NCI-H748 treated with DMSO at 0.1 percent for 48 hours (cell line): ENCODE measurements at regions not wholly inside any gene's neighbourhood (a gene's known extent, or its start where the extent isn't known, plus 50 kb on each side); places are given as distances from the start of the nearest gene placed in this dataset.
A peak's percentile ranks its signal among the peaks of the same experiment; 100 is the strongest.

Experiments used
- DNase-seq: peaks from one replicate; lab custom pipeline; 2025; lab: John Stamatoyannopoulos, UW

- no peak for DNase-seq
Measured at GRCh38 chr4:23245203-23245832, 552.6 kb downstream of the GBA3 start.

GRCh38 chr4:23242962-23243361 is 550.2 kb downstream of the GBA3 start:
- DNase-seq: no peak

GRCh38 chr4:23241408-23241807 is 548.7 kb downstream of the GBA3 start:
- no peak for DNase-seq

- no peak for DNase-seq
Measured at GRCh38 chr4:23238848-23239247, 546.1 kb downstream of the GBA3 start.

GRCh38 chr4:23237771-23238170 is 545.0 kb downstream of the GBA3 start:
- DNase-seq: no peak

GRCh38 chr4:23235628-23236390 is 543.1 kb downstream of the GBA3 start:
- DNase-seq: no peak

- DNase-seq: no peak
Measured at GRCh38 chr4:23234716-23235115, 542.0 kb downstream of the GBA3 start.

- DNase-seq: no peak
Measured at GRCh38 chr4:23234018-23234417, 541.3 kb downstream of the GBA3 start.

GRCh38 chr4:23233596-23233995 is 540.9 kb downstream of the GBA3 start:
- DNase-seq: no peak

GRCh38 chr4:23232987-23233386 is 540.2 kb downstream of the GBA3 start:
- DNase-seq: no peak

GRCh38 chr4:23225564-23225963 is 532.8 kb downstream of the GBA3 start:
- no peak for DNase-seq

- DNase-seq: no peak
Measured at GRCh38 chr4:23224684-23225420, 532.1 kb downstream of the GBA3 start.

- no peak for DNase-seq
Measured at GRCh38 chr4:23220911-23221310, 528.2 kb downstream of the GBA3 start.

- DNase-seq: no peak
Measured at GRCh38 chr4:23219779-23220408, 527.2 kb downstream of the GBA3 start.

- DNase-seq: no peak
Measured at GRCh38 chr4:23213198-23213597, 520.5 kb downstream of the GBA3 start.

GRCh38 chr4:23212558-23212957 is 519.8 kb downstream of the GBA3 start:
- no peak for DNase-seq

GRCh38 chr4:23207059-23207458 is 514.3 kb downstream of the GBA3 start:
- DNase-seq: no peak

GRCh38 chr4:23202712-23203247 is 510.0 kb downstream of the GBA3 start:
- DNase-seq: no peak

GRCh38 chr4:23194751-23195150 is 502.0 kb downstream of the GBA3 start:
- no peak for DNase-seq

- DNase-seq: no peak
Measured at GRCh38 chr4:23174179-23174578, 481.4 kb downstream of the GBA3 start.

GRCh38 chr4:23171976-23172375 is 479.2 kb downstream of the GBA3 start:
- no peak for DNase-seq

- peak; percentile 24 for DNase-seq
Measured at GRCh38 chr4:23169608-23170311, 477.0 kb downstream of the GBA3 start.
